ENCODE measurements at regions not wholly inside any gene's neighbourhood (a gene's known extent, or its start where the extent isn't known, plus 50 kb on each side); places are given as distances from the start of the nearest gene placed in this dataset.

DNA sequence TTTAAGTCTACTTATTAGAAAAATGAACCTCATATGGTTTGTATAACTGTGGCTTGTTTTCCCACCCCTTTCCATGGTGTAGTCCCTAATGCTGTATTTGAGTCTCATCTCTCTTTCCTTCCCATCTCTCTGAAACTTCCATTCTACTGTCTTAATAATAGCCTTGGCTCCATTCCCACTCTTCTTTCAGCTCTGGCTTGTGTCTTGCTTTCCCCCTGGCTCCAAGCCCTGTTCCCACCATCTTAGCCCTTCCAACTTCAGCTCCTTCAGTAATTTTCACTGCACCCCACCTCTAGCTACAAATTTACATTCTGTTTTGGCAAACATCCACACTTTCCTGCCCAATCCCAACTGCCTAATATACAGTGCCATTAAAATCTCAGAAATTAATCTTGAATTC lies 137.5 kb downstream of the SLITRK6 start:
- Histone ChIP-seq H3K36me3 (no peaks in the 10 kb centered on the region), H4K20me1 (ENCODE audit: low read depth) (no peaks in the 10 kb centered on the region), H3K9ac (no peak overlapping the region), H3F3A (ENCODE audit: low read depth) (no peaks in the 10 kb centered on the region), H3K27me3 (no peaks in the 10 kb centered on the region), H3K79me2 (ENCODE audit: low read depth) (no peaks in the 10 kb centered on the region), H3K4me2 (no peak overlapping the region), H3K9me3 (ENCODE audit: low read depth) (no peaks in the 10 kb centered on the region), H3K4me3 (no peak overlapping the region), H3K4me1 (no peaks in the 10 kb centered on the region), H3K27ac (no peak overlapping the region), H2AFZ (replicated peaks) (no peak overlapping the region)
- Mint-ChIP-seq H3K36me3 (no peaks in the 10 kb centered on the region), H3K27me3 (ENCODE audit: insufficient read depth, low read depth) (no peaks in the 10 kb centered on the region), H3K27ac (no peak overlapping the region), H3K4me3 (no peak overlapping the region), H3K9me3 (no peaks in the 10 kb centered on the region), H3K4me1 (peaks cover 2% of the 10 kb centered on the region)
- TF ChIP-seq EZH2 (IDR thresholded peaks at IDR 0.05) (no peak), EZH2phosphoT487 (IDR thresholded peaks at IDR 0.05) (no peak)
- TF ChIP-seq, protein P1, sequence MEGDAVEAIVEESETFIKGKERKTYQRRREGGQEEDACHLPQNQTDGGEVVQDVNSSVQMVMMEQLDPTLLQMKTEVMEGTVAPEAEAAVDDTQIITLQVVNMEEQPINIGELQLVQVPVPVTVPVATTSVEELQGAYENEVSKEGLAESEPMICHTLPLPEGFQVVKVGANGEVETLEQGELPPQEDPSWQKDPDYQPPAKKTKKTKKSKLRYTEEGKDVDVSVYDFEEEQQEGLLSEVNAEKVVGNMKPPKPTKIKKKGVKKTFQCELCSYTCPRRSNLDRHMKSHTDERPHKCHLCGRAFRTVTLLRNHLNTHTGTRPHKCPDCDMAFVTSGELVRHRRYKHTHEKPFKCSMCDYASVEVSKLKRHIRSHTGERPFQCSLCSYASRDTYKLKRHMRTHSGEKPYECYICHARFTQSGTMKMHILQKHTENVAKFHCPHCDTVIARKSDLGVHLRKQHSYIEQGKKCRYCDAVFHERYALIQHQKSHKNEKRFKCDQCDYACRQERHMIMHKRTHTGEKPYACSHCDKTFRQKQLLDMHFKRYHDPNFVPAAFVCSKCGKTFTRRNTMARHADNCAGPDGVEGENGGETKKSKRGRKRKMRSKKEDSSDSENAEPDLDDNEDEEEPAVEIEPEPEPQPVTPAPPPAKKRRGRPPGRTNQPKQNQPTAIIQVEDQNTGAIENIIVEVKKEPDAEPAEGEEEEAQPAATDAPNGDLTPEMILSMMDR (IDR thresholded peaks at IDR 0.05): no peak
- DNase-seq (ENCODE audit: low spot score): no peak

DNA sequence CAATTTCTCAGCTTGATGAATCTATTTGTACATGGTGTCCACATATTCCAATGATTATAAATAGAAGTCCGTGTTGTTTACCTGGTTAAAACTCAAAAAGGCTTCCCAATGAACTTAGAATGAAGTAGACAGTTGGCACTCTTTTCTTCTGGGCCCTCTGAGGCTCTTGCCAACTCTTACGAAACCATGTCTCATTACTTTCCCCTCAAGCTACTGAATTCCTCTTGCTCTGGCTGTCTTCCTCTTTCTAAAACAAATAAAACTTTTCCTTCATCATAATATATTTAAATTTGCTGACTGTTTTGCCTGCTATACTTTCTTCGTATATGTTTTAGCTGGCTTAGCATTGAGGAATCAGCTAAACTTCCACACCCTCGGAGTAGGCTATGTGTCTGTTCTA lies 139.7 kb downstream of the SLITRK6 start:
- H3K4me1 ChIP-seq: no peaks in the 10 kb centered on the region
- Mint-ChIP-seq H3K36me3 (no peaks in the 10 kb centered on the region), H3K27ac (no peak overlapping the region), H3K4me1 (no peaks in the 10 kb centered on the region), H3K27me3 (ENCODE audit: insufficient read depth, low read depth) (no peaks in the 10 kb centered on the region), H3K4me3 (no peak overlapping the region), H3K9me3 (no peaks in the 10 kb centered on the region)
- H3K4me2 ChIP-seq: no peak overlapping the region
- no peaks in the 10 kb centered on the region for H3F3A ChIP-seq (ENCODE audit: low read depth)
- no peaks in the 10 kb centered on the region for H4K20me1 ChIP-seq (ENCODE audit: low read depth)
- TF ChIP-seq, protein P1 (IDR thresholded peaks at IDR 0.05): no peak
- no peak for TF ChIP-seq EZH2phosphoT487 (IDR thresholded peaks at IDR 0.05)
- TF ChIP-seq EZH2 (IDR thresholded peaks at IDR 0.05): no peak
- no peaks in the 10 kb centered on the region for H3K9me3 ChIP-seq (ENCODE audit: low read depth)
- no peak for DNase-seq (ENCODE audit: low spot score)
- H3K79me2 ChIP-seq (ENCODE audit: low read depth): no peaks in the 10 kb centered on the region
- no peak overlapping the region for H3K9ac ChIP-seq
- H2AFZ ChIP-seq (replicated peaks): no peak overlapping the region
- H3K4me3 ChIP-seq: no peak overlapping the region
- H3K27ac ChIP-seq: no peak overlapping the region
- H3K27me3 ChIP-seq: no peaks in the 10 kb centered on the region
- H3K36me3 ChIP-seq: no peaks in the 10 kb centered on the region

DNA sequence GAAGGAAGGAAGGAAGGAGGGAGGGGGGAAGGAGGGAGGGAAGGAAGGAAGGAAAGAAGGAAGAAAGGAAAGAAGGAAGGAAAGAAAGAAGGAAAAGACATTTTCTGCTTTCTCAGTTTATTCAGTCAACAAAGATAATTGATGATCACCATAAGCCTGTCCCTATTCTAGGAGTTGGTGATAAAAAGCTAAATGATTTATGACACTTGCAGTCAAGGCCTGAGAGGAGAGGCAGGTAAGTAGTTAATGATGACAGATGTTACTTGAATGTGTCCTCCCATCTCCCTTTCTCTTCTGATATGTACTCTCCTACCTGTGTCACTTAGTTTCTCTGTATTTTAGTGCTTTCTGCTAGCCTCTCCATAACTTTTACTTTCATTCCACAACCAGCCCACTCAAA lies 141.3 kb downstream of the SLITRK6 start:
- no peak overlapping the region for H3K27ac ChIP-seq
- no peaks in the 10 kb centered on the region for H3K4me1 Mint-ChIP-seq
- no peaks in the 10 kb centered on the region for H3K4me1 ChIP-seq
- no peaks in the 10 kb centered on the region for H3K27me3 ChIP-seq
- TF ChIP-seq, protein P1 (IDR thresholded peaks at IDR 0.05): no peak
- TF ChIP-seq EZH2 (IDR thresholded peaks at IDR 0.05) (no peak), EZH2phosphoT487 (IDR thresholded peaks at IDR 0.05) (no peak)
- no peaks in the 10 kb centered on the region for H3K79me2 ChIP-seq (ENCODE audit: low read depth)
- H2AFZ ChIP-seq (replicated peaks): no peak overlapping the region
- no peak overlapping the region for H3K9ac ChIP-seq
- no peaks in the 10 kb centered on the region for H3F3A ChIP-seq (ENCODE audit: low read depth)
- H3K27ac Mint-ChIP-seq: no peak overlapping the region
- H3K36me3 Mint-ChIP-seq: no peaks in the 10 kb centered on the region
- H4K20me1 ChIP-seq (ENCODE audit: low read depth): no peaks in the 10 kb centered on the region
- no peak for DNase-seq (ENCODE audit: low spot score)
- no peak overlapping the region for H3K4me3 ChIP-seq
- no peaks in the 10 kb centered on the region for H3K27me3 Mint-ChIP-seq (ENCODE audit: insufficient read depth, low read depth)
- no peaks in the 10 kb centered on the region for H3K9me3 ChIP-seq (ENCODE audit: low read depth)
- H3K36me3 ChIP-seq: no peaks in the 10 kb centered on the region
- no peak overlapping the region for H3K4me3 Mint-ChIP-seq
- H3K9me3 Mint-ChIP-seq: no peaks in the 10 kb centered on the region
- H3K4me2 ChIP-seq: no peak overlapping the region

DNA sequence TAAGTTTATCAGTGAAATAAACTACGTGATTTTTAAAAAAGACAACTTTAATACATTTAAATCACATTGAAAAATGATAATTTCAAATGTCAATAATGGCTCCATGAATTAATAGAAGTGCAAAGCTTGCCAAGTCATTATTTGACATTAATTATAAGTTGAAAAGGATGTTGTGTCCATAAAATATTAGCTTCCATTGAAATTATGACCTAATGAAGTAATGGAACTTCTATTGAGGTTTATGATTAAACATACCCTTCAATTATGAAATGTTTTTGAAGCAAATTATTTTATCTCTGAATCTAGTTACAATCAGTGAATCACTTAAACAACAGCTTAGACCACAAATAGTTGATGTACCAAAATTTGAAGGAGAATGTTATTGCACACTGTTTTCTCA lies 144.2 kb downstream of the SLITRK6 start:
- TF ChIP-seq EZH2phosphoT487 (IDR thresholded peaks at IDR 0.05) (no peak), EZH2 (IDR thresholded peaks at IDR 0.05) (no peak)
- TF ChIP-seq, protein P1 (IDR thresholded peaks at IDR 0.05): no peak
- H3K27ac ChIP-seq: no peak overlapping the region
- no peak overlapping the region for H2AFZ ChIP-seq (replicated peaks)
- Mint-ChIP-seq H3K9me3 (no peaks in the 10 kb centered on the region), H3K36me3 (no peaks in the 10 kb centered on the region), H3K27me3 (ENCODE audit: insufficient read depth, low read depth) (peaks cover 3% of the 10 kb centered on the region), H3K4me1 (no peaks in the 10 kb centered on the region), H3K4me3 (no peak overlapping the region), H3K27ac (no peak overlapping the region)
- H3K4me1 ChIP-seq: no peaks in the 10 kb centered on the region
- no peaks in the 10 kb centered on the region for H3K79me2 ChIP-seq (ENCODE audit: low read depth)
- no peaks in the 10 kb centered on the region for H3F3A ChIP-seq (ENCODE audit: low read depth)
- no peaks in the 10 kb centered on the region for H3K36me3 ChIP-seq
- no peaks in the 10 kb centered on the region for H3K27me3 ChIP-seq
- no peak overlapping the region for H3K4me3 ChIP-seq
- no peak overlapping the region for H3K9ac ChIP-seq
- no peaks in the 10 kb centered on the region for H3K9me3 ChIP-seq (ENCODE audit: low read depth)
- no peaks in the 10 kb centered on the region for H4K20me1 ChIP-seq (ENCODE audit: low read depth)
- no peak overlapping the region for H3K4me2 ChIP-seq
- DNase-seq (ENCODE audit: low spot score): no peak
